Mesenchymal stem cell (in vitro differentiated cells and primary cell): ENCODE measurements at regions not wholly inside any gene's neighbourhood (a gene's known extent, or its start where the extent isn't known, plus 50 kb on each side); places are given as distances from the start of the nearest gene placed in this dataset.
"Not testable (repeated sequence)": the region's sequence is repeated elsewhere in the genome, so short reads cannot be mapped to it uniquely, and the experiment has no call there.

ENCODE experiments used
- DNase-seq: peaks from one replicate; pipeline ENCODE4 v3.0.0-alpha.2; 2013
- H2AFZ ChIP-seq: one replicate; pipeline ENCODE4 v1.6.1; 2013; ENCODE audit warnings: low read depth, mild to moderate bottlenecking, control low read depth, inconsistent platforms, low read length, moderate library complexity
- H2AK5ac ChIP-seq: 2 replicates; pipeline ENCODE4 v1.6.1; 2013; ENCODE audit warnings: low read length, moderate library complexity, mild to moderate bottlenecking, inconsistent platforms; ENCODE audit not compliant: severe bottlenecking
- H2BK120ac ChIP-seq: one replicate; pipeline ENCODE4 v1.6.1; 2013; ENCODE audit warnings: low read depth, mild to moderate bottlenecking, inconsistent platforms, low read length, moderate library complexity
- H2BK12ac ChIP-seq, 2 experiments: one replicate each; pipeline ENCODE4 v1.6.1; 2013; ENCODE audit warnings: inconsistent platforms in 2 of 2, low read length in 2 of 2, mild to moderate bottlenecking in 2 of 2, moderate library complexity in 2 of 2, control low read depth in 1 of 2
- H2BK15ac ChIP-seq: one replicate; pipeline ENCODE4 v1.6.1; 2013; ENCODE audit warnings: mild to moderate bottlenecking, low read depth, inconsistent platforms; ENCODE audit not compliant: poor library complexity, severe bottlenecking
- H2BK5ac ChIP-seq: 2 replicates; pipeline ENCODE4 v1.6.1; 2013; ENCODE audit warnings: low read depth, mild to moderate bottlenecking, low read length, control low read depth, inconsistent platforms; ENCODE audit not compliant: poor library complexity, severe bottlenecking
- H3K14ac ChIP-seq, 2 experiments: one replicate each; pipeline ENCODE4 v1.6.1; 2013; ENCODE audit warnings: inconsistent platforms in 2 of 2, low read length in 2 of 2, control low read depth in 1 of 2, mild to moderate bottlenecking in 1 of 2, moderate library complexity in 1 of 2
- H3K18ac ChIP-seq, 2 experiments: one replicate each; pipeline ENCODE4 v1.6.1; 2013; ENCODE audit warnings: inconsistent platforms in 2 of 2, low read length in 2 of 2, control low read depth in 1 of 2, low read depth in 1 of 2, mild to moderate bottlenecking in 1 of 2
- H3K23ac ChIP-seq, 2 experiments: one replicate each; pipeline ENCODE4 v1.6.1; 2013; ENCODE audit warnings: inconsistent platforms in 2 of 2, low read length in 2 of 2, mild to moderate bottlenecking in 2 of 2, moderate library complexity in 2 of 2, control low read depth in 1 of 2
- H3K27ac ChIP-seq: 2 replicates; pipeline ENCODE4 v1.5.1; 2013; ENCODE audit warnings: mild to moderate bottlenecking, moderate library complexity, low read length, control low read depth, inconsistent platforms; ENCODE audit not compliant: poor library complexity, severe bottlenecking
- H3K27me3 ChIP-seq, 2 experiments: 2 replicates each; pipeline versions ENCODE4 v1.6.1 to v1.7.0; 2013; ENCODE audit warnings: low read length in 2 of 2, mild to moderate bottlenecking in 2 of 2, moderate library complexity in 2 of 2, control low read depth in 1 of 2, inconsistent platforms in 1 of 2; ENCODE audit not compliant: control insufficient read depth in 1 of 2, insufficient read depth in 1 of 2
- H3K36me3 ChIP-seq, 2 experiments: 2 replicates each; pipeline versions ENCODE4 v1.6.1 to v1.7.0; 2013; ENCODE audit warnings: low read length in 2 of 2, control low read depth in 1 of 2, inconsistent platforms in 1 of 2, low read depth in 1 of 2, mild to moderate bottlenecking in 1 of 2; ENCODE audit not compliant: insufficient read depth in 2 of 2, control insufficient read depth in 1 of 2
- H3K4ac ChIP-seq, 2 experiments: one replicate each; pipeline ENCODE4 v1.6.1; 2013; ENCODE audit warnings: inconsistent platforms in 2 of 2, low read length in 2 of 2, mild to moderate bottlenecking in 2 of 2, moderate library complexity in 2 of 2, control low read depth in 1 of 2, low read depth in 1 of 2
- H3K4me1 ChIP-seq: 2 replicates; pipeline ENCODE4 v1.6.1; 2013; ENCODE audit warnings: low read depth, low read length, control low read depth; ENCODE audit not compliant: control insufficient read depth, insufficient read depth
- H3K4me2 ChIP-seq: 2 replicates; pipeline ENCODE4 v1.6.1; 2013; ENCODE audit warnings: low read length, mild to moderate bottlenecking, inconsistent platforms; ENCODE audit not compliant: poor library complexity, severe bottlenecking
- H3K4me3 ChIP-seq, 2 experiments: 2 replicates each; pipeline versions ENCODE4 v1.5.1 to v1.7.0; 2013; ENCODE audit warnings: low read length in 2 of 2, mild to moderate bottlenecking in 2 of 2, control low read depth in 1 of 2, low read depth in 1 of 2; ENCODE audit not compliant: insufficient read depth in 1 of 2
- H3K79me1 ChIP-seq: replicated peaks from 2 replicates; pipeline ENCODE4 v1.6.1; 2013; ENCODE audit warnings: mild to moderate bottlenecking, control low read depth, low read length, inconsistent platforms; ENCODE audit not compliant: poor library complexity, severe bottlenecking
- H3K9ac ChIP-seq: 2 replicates; pipeline ENCODE4 v1.7.0; 2013; ENCODE audit warnings: mild to moderate bottlenecking, low read length, moderate library complexity
- H3K9me3 ChIP-seq: 2 replicates; pipeline ENCODE4 v1.7.0; 2013; ENCODE audit warnings: mild to moderate bottlenecking, low read length; ENCODE audit not compliant: control insufficient read depth
- H4K8ac ChIP-seq: one replicate; pipeline ENCODE4 v1.6.1; 2013; ENCODE audit warnings: inconsistent platforms, mild to moderate bottlenecking, low read length, moderate library complexity
- H4K91ac ChIP-seq: one replicate; pipeline ENCODE4 v1.6.1; 2013; ENCODE audit warnings: mild to moderate bottlenecking, low read length, inconsistent platforms
- WGBS: methylation state at CpG from one replicate; pipeline ENCODE4 v1.1.7; 2013; ENCODE audit warnings: mixed read lengths; 5-methylcytosine and 5-hydroxymethylcytosine counted together

DNA sequence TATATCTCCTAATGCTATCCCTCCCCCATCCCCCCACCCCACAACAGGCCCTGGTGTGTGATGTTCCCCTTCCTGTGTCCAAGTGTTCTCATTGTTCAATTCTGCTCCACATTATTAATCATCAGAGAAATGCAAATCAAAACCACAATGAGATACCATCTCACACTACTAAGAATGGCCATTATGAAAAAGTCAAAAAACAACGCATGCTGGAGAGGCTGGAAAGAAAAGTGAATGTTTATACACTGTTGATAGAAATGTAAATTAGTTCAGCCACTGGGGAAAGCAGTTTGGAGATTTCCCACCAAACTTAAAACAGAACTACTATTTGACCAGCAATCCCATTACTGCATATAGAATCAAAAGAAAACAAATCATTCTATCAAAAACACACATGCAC is 172.1 kb upstream of the ZNF385D start:
- not testable (repeated sequence) for H2BK15ac ChIP-seq, H3K14ac ChIP-seq, DNase-seq, H3K36me3 ChIP-seq, H3K18ac ChIP-seq, H4K8ac ChIP-seq, H3K27me3 ChIP-seq, H3K4me1 ChIP-seq, H3K79me1 ChIP-seq, H3K9ac ChIP-seq, H2BK5ac ChIP-seq, H3K9me3 ChIP-seq, H2BK120ac ChIP-seq, H2AK5ac ChIP-seq, H3K4me2 ChIP-seq, H3K4ac ChIP-seq, H4K91ac ChIP-seq, H3K27ac ChIP-seq, H3K23ac ChIP-seq, H3K4me3 ChIP-seq, H2BK12ac ChIP-seq, H2AFZ ChIP-seq
- WGBS: no CpG with 5 or more reads among the region's 1 CpG

DNA sequence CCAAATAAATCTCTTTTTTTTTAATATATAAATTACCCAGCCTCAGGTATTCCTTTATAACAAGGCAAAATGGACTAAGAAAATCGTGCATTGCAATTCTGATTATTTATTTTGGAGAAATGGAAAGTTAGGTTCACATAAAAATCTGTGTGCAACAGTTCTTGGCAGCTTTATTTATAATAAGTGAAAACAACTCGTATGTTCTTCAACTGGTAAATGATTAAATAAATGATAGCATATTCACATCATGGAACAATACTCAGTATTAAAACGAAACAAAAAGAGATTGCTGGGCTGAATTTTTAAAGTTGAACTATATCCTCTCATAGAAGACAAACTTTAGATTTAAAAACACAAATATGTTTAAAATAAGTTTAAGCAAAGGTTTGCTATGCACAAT is 176.3 kb upstream of the ZNF385D start:
- no peak overlapping the region for H2BK5ac ChIP-seq
- H3K4me3 ChIP-seq: no peak overlapping the region
- H3K27me3 ChIP-seq: no peaks in the 10 kb centered on the region
- H3K23ac ChIP-seq: no peak overlapping the region
- 40% methylated on average over 1 of the region's 3 CpGs for WGBS
- no peak overlapping the region for H3K9ac ChIP-seq
- H3K4ac ChIP-seq: no peak overlapping the region
- no peaks in the 10 kb centered on the region for H3K4me1 ChIP-seq
- H3K4me2 ChIP-seq: no peak overlapping the region
- H3K14ac ChIP-seq: no peak overlapping the region
- H3K9me3 ChIP-seq: no peaks in the 10 kb centered on the region
- no peak overlapping the region for H2AFZ ChIP-seq
- no peak overlapping the region for H2BK12ac ChIP-seq
- no peaks in the 10 kb centered on the region for H3K79me1 ChIP-seq
- DNase-seq: no peak
- H2BK120ac ChIP-seq: no peak overlapping the region
- no peak overlapping the region for H3K18ac ChIP-seq
- no peak overlapping the region for H2AK5ac ChIP-seq
- no peaks in the 10 kb centered on the region for H3K36me3 ChIP-seq
- H4K8ac ChIP-seq: no peak overlapping the region
- no peak overlapping the region for H2BK15ac ChIP-seq
- no peak overlapping the region for H3K27ac ChIP-seq
- no peak overlapping the region for H4K91ac ChIP-seq

DNA sequence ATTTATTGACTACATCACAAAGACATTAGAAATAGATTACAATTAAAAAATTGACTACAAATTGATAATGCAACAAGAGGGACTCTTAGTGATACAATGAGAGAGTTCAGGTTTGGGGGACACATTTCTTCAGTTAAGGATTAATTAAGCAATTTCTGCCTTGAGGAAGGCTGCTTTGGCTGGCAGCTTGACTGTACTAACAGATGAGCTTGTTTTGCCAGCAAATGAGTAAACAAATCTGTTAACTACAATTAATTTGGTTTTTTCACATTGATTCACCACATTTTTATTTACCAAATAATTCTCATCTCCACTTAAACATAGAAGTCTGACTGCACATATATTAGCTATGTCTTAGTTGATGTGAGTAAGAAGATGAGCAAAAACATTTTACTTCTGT is 183.6 kb upstream of the ZNF385D start:
- Histone ChIP-seq H4K91ac (no peak overlapping the region), H3K79me1 (no peaks in the 10 kb centered on the region), H2BK120ac (no peak overlapping the region), H2BK5ac (no peak overlapping the region), H3K18ac (no peak overlapping the region), H4K8ac (no peak overlapping the region), H2AFZ (no peak overlapping the region), H3K9me3 (no peaks in the 10 kb centered on the region), H3K27ac (no peak overlapping the region), H3K27me3 (no peaks in the 10 kb centered on the region), H3K4ac (no peak overlapping the region), H2BK12ac (no peak overlapping the region), H3K36me3 (no peaks in the 10 kb centered on the region), H3K23ac (no peak overlapping the region), H3K14ac (no peak overlapping the region), H3K4me1 (no peaks in the 10 kb centered on the region), H3K9ac (no peak overlapping the region), H3K4me2 (no peak overlapping the region), H3K4me3 (no peak overlapping the region), H2AK5ac (no peak overlapping the region), H2BK15ac (no peak overlapping the region)
- no peak for DNase-seq

DNA sequence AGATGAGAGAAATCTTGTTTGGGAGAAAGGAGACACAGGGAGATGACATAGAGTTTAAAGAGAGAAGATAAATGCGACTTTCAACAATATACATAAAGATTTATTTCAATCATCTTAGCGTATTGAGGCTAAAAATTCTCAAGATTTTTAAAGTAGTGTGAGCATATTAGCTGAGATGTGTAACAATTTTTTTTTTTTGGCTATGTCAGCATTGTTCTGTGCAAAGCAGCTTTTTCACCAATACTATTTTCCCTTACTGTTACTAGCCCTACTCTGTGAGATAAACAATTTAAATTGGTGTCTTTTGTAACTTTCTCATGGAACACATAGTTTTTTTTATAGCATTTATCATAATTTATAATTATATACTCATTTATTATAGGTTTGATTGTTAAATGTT is 185.2 kb upstream of the ZNF385D start:
- no peak overlapping the region for H3K14ac ChIP-seq
- H2AFZ ChIP-seq: no peak overlapping the region
- no peak overlapping the region for H3K4me3 ChIP-seq
- no peaks in the 10 kb centered on the region for H3K27me3 ChIP-seq
- H3K23ac ChIP-seq: no peak overlapping the region
- no peak overlapping the region for H3K4ac ChIP-seq
- H2BK120ac ChIP-seq: no peak overlapping the region
- no peaks in the 10 kb centered on the region for H3K4me1 ChIP-seq
- no peak for DNase-seq
- H3K18ac ChIP-seq: no peak overlapping the region
- no peak overlapping the region for H3K27ac ChIP-seq
- H2BK5ac ChIP-seq: no peak overlapping the region
- no peak overlapping the region for H3K9ac ChIP-seq
- H2AK5ac ChIP-seq: no peak overlapping the region
- H3K36me3 ChIP-seq: no peaks in the 10 kb centered on the region
- H3K79me1 ChIP-seq: no peaks in the 10 kb centered on the region
- H4K91ac ChIP-seq: no peak overlapping the region
- WGBS: no CpG with 5 or more reads among the region's 2 CpGs
- H4K8ac ChIP-seq: no peak overlapping the region
- H3K9me3 ChIP-seq: no peaks in the 10 kb centered on the region
- no peak overlapping the region for H2BK12ac ChIP-seq
- H2BK15ac ChIP-seq: no peak overlapping the region
- no peak overlapping the region for H3K4me2 ChIP-seq
